EH (cell line): ENCODE measurements at regions not wholly inside any gene's neighbourhood (a gene's known extent, or its start where the extent isn't known, plus 50 kb on each side); places are given as distances from the start of the nearest gene placed in this dataset.
A peak's percentile ranks its signal among the peaks of the same experiment; 100 is the strongest.
"Not testable (repeated sequence)": the region's sequence is repeated elsewhere in the genome, so short reads cannot be mapped to it uniquely, and the experiment has no call there.

Source experiments
- DNase-seq: peaks from one replicate; pipeline ENCODE4 v3.0.0-alpha.2; 2015; ENCODE audit warnings: low read depth

GRCh38 chr5:53733853-53734252 lies 173.4 kb downstream of the NDUFS4 start:
- DNase-seq, result no peak

- DNase-seq, result no peak
Observed at GRCh38 chr5:53738105-53738504, 177.7 kb downstream of the NDUFS4 start.

GRCh38 chr5:53739111-53739510 lies 178.7 kb downstream of the NDUFS4 start:
- DNase-seq, result no peak

GRCh38 chr5:53749621-53750020 lies 189.2 kb downstream of the NDUFS4 start:
- DNase-seq, result peak; percentile 77

GRCh38 chr5:53752282-53752681 lies 191.8 kb downstream of the NDUFS4 start:
- not testable (repeated sequence) for DNase-seq

GRCh38 chr5:53766673-53767072 lies 206.2 kb downstream of the NDUFS4 start:
- DNase-seq, result no peak

- DNase-seq, result no peak
Observed at GRCh38 chr5:53777864-53778618, 217.6 kb downstream of the NDUFS4 start.

- peak; percentile 78 for DNase-seq
Observed at GRCh38 chr5:53779541-53779981, 219.1 kb downstream of the NDUFS4 start.

- DNase-seq, result no peak
Observed at GRCh38 chr5:53782620-53783019, 222.2 kb downstream of the NDUFS4 start.

- DNase-seq, result no peak
Observed at GRCh38 chr5:53783624-53784228, 223.3 kb downstream of the NDUFS4 start.

- DNase-seq, result no peak
Observed at GRCh38 chr5:53784596-53784995, 224.2 kb downstream of the NDUFS4 start.

- DNase-seq, result peak; percentile 28
Observed at GRCh38 chr5:53785924-53786323, 225.5 kb downstream of the NDUFS4 start.

- no peak for DNase-seq
Observed at GRCh38 chr5:53790026-53790425, 229.6 kb downstream of the NDUFS4 start.

- no peak for DNase-seq
Observed at GRCh38 chr5:53792338-53792737, 231.9 kb downstream of the NDUFS4 start.

GRCh38 chr5:53799644-53800043 lies 239.2 kb downstream of the NDUFS4 start:
- DNase-seq, result not testable (repeated sequence)

- not testable (repeated sequence) for DNase-seq
Observed at GRCh38 chr5:53808392-53808791, 248.0 kb downstream of the NDUFS4 start.

- no peak for DNase-seq
Observed at GRCh38 chr5:53814819-53815218, 254.4 kb downstream of the NDUFS4 start.

GRCh38 chr5:53815471-53815870 lies 255.0 kb downstream of the NDUFS4 start:
- no peak for DNase-seq

GRCh38 chr5:53817183-53817582 lies 256.7 kb downstream of the NDUFS4 start:
- DNase-seq, result peak; percentile 7

- DNase-seq, result no peak
Observed at GRCh38 chr5:53819482-53819881, 259.0 kb downstream of the NDUFS4 start.

GRCh38 chr5:53820119-53820801 lies 259.8 kb downstream of the NDUFS4 start:
- DNase-seq, result peak; percentile 33

GRCh38 chr5:53820802-53821171 lies 260.3 kb downstream of the NDUFS4 start:
- no peak for DNase-seq

- peak; percentile 34 for DNase-seq
Observed at GRCh38 chr5:53825016-53825415, 264.6 kb downstream of the NDUFS4 start.
